ENCODE measurements at regions not wholly inside any gene's neighbourhood (a gene's known extent, or its start where the extent isn't known, plus 50 kb on each side); places are given as distances from the start of the nearest gene placed in this dataset.
A peak's percentile ranks its signal among the peaks of the same experiment; 100 is the strongest.
"Not testable (repeated sequence)": the region's sequence is repeated elsewhere in the genome, so short reads cannot be mapped to it uniquely, and the experiment has no call there.

DNA sequence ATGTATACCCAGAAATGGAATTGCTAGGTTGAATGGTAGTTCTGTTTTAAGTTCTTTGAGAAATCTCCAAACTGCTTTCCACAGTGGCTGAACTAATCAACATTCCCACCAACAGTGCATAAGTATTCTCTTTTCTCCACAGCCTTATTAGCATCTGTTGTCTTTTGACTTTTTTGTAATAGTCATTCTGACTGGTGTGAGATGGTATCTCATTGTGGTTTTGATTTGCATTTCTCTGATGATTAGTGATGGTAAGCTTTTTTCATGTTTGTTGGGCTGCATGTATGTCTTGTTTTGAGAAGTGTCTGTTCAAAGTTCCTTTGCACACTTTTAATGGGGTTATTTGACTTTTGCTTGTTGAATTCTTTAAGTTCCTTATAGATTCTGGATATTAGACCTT lies 52.4 kb upstream of the EHHADH start:
- in situ Hi-C loops (cut with MboI; ENCODE audit: low pct_unique_long_range_greater_than_20kb in 2 of 9, low sequenced_read_pairs in 9 of 9, unreplicated experiment in 9 of 9); H3K4me3 ChIP-seq; H3K27ac ChIP-seq; H3K4me1 ChIP-seq (replicated peaks in 1 of 2): not testable (repeated sequence)
- peak in 2 of 8 experiments; percentile 73 to 76 for ATAC-seq (replicated peaks in 6 of 8)

DNA sequence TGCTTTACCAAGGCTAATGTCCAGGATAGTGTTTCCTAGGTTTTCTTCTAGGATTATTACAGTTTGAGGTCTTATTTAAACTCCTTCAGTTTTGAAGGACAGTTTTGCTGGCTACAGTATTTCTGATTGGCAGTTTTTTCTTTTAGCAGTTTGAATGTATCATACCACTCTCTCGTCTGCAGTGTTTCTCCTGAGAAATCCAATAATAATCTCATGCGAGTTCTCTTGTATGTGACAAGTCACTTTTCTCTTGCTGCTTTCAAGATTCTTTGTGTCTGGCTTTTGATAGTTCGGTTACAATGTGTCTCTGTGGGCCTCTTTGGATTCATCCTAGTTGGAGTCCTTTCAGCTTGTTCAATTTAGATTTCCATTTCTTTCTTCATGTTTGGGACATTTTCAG lies 53.0 kb upstream of the EHHADH start:
- in situ Hi-C loops (cut with MboI; ENCODE audit: low pct_unique_long_range_greater_than_20kb in 2 of 9, low sequenced_read_pairs in 9 of 9, unreplicated experiment in 9 of 9): no loop called here
- 73 to 100% (median 93%) methylated on average over 1 to 3 of the region's 3 CpGs for WGBS, 10 experiments
- ATAC-seq (replicated peaks in 6 of 8): no peak
- Histone ChIP-seq H3K4me1 (replicated peaks in 1 of 2) (no peaks in the 10 kb centered on the region), H3K4me3 (no peak overlapping the region), H3K27ac (no peak overlapping the region)

DNA sequence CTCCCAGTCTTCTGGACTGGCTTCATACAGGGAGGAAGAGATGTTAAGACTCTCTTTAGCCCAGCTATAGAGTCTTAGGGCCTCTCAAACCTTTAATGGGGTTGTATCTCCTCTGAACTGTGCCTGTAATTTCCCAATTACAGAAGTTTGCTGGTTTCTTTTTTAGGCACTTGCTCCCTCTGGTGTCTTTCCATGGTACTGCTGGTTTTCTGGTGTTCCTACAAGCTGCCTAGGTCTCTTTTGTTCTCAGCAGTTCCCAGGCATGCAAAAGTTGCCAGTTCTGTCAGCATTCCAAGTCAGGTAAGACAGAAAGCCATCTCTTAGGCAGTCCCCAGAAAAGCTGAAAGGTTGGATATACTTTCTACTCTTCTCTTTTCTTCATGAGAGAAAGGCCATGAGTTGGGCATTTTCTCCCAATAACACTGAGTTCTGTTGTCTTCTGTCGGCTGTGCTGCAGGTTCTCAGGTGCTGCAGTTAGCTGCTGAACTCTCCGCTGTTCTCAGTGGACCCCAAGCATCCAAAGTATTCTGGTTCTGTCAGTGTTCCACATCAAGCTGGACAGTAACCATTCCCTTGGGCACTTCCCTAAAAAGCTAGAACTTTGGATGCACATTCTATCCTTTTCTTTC lies 54.4 kb upstream of the EHHADH start:
- Histone ChIP-seq H3K27ac (no peak overlapping the region), H3K4me3 (no peak overlapping the region), H3K4me1 (replicated peaks in 1 of 2) (no peaks in the 10 kb centered on the region)
- WGBS, 10 experiments: 27 to 100% (median 91%) methylated on average over 1 to 2 of the region's 2 CpGs; no CpG with 5 or more reads in 2 of the 10 experiments
- in situ Hi-C loops (cut with MboI; ENCODE audit: low pct_unique_long_range_greater_than_20kb in 2 of 9, low sequenced_read_pairs in 9 of 9, unreplicated experiment in 9 of 9): no loop called here
- ATAC-seq (replicated peaks in 6 of 8): peak in 3 of 8 experiments; percentile 68 to 82 (median 70)

DNA sequence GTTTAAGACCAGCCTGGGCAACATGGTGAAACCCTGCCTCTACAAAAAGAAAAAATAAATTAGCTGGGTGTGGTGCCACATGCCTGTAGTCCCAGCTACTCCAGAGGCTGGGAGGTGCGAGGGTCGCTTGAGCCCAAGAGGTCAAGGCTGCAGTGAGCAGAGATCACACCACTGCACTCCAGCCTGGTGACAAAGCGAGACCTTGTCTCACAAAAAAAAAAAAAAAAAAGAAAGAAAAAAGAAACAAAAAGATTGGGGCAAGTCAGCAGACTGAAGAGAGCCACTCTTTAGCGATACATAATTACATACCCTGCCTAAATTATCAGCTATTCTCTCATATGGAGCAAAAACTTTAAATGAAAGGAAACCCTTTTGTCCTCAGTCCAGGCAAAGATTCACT lies 53.6 kb upstream of the MAP3K13 start:
- 42 to 67% (median 61%) methylated on average over 2 to 4 of the region's 4 CpGs; no CpG with 5 or more reads in 2 of the 10 experiments for WGBS, 10 experiments
- in situ Hi-C loops (cut with MboI; ENCODE audit: low pct_unique_long_range_greater_than_20kb in 2 of 9, low sequenced_read_pairs in 9 of 9, unreplicated experiment in 9 of 9): no loop called here
- Histone ChIP-seq H3K4me1 (replicated peaks in 1 of 2) (no peaks in the 10 kb centered on the region), H3K4me3 (no peak overlapping the region), H3K27ac (no peak overlapping the region)
- ATAC-seq (replicated peaks in 6 of 8): peak in 2 of 8 experiments; percentile 20 to 65

DNA sequence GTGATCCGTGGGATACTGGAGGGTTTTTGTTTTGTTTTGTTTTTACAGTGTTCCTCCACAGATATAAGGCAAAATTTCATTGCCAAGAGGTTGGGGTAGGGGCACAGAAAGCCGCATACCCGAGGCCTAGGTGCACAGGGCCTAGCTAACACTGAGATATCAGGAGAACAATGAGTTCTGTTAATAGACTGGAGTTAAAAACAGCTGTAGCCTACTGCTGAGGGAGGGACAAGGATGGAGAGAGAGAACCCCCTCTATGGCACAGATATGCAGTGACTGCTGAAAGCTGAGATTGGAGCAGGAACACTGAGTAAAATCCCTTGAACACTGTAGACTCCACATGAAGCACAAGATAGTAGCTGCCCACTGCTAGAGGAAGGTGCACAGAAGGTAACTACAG lies 53.1 kb upstream of the MAP3K13 start:
- Histone ChIP-seq H3K4me1 (replicated peaks in 1 of 2) (no peaks in the 10 kb centered on the region), H3K4me3 (no peak overlapping the region), H3K27ac (no peak overlapping the region)
- in situ Hi-C loops (cut with MboI; ENCODE audit: low pct_unique_long_range_greater_than_20kb in 2 of 9, low sequenced_read_pairs in 9 of 9, unreplicated experiment in 9 of 9): no loop called here
- no peak for ATAC-seq (replicated peaks in 6 of 8)
- WGBS, 10 experiments: 0 to 100% (median 83%) methylated on average over 1 to 3 of the region's 3 CpGs; no CpG with 5 or more reads in 3 of the 10 experiments

DNA sequence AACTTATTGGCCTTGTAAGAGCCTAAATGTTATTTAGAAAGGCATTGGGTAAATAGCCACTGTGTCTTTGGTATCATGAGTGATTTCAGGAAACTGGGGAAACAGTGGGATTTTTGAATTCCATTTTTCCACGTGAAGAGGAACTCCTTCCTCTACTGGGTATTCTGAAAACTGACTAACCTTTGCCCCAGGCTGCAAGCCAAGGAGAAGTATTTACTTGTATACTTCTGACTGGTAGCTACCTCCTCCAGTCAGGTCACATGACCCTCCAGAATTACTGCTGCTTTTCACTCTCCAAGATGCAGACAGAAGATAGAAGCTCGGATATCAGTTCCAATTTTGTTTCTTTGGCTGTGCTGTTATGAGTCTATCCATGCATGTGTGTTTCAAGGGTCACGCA lies 50.9 kb upstream of the MAP3K13 start:
- 17 to 100% (median 83%) methylated on average over 1 to 3 of the region's 3 CpGs; no CpG with 5 or more reads in 1 of the 10 experiments for WGBS, 10 experiments
- H3K4me1 ChIP-seq (replicated peaks in 1 of 2): no peaks in the 10 kb centered on the region
- ATAC-seq (replicated peaks in 6 of 8): no peak

More for the DNA sequence above, 50.9 kb upstream of the MAP3K13 start:
- in situ Hi-C loops (cut with MboI; ENCODE audit: low pct_unique_long_range_greater_than_20kb in 2 of 9, low sequenced_read_pairs in 9 of 9, unreplicated experiment in 9 of 9): no loop called here
- Histone ChIP-seq H3K27ac (no peak overlapping the region), H3K4me3 (no peak overlapping the region)
